ENCODE measurements at regions not wholly inside any gene's neighbourhood (a gene's known extent, or its start where the extent isn't known, plus 50 kb on each side); places are given as distances from the start of the nearest gene placed in this dataset.
"Not testable (repeated sequence)": the region's sequence is repeated elsewhere in the genome, so short reads cannot be mapped to it uniquely, and the experiment has no call there.

GRCh38 chr9:82423700-82424099 lies 435.1 kb downstream of the SPATA31D1 start:
- no peaks in the 10 kb centered on the region for H3K4me1 ChIP-seq
- H3K4me3 ChIP-seq, result no peak overlapping the region
- H3K9me3 ChIP-seq, result no peaks in the 10 kb centered on the region
- H3K4me2 ChIP-seq, result no peak overlapping the region
- ChIA-PET CTCF (no interaction called here), POLR2A (no interaction called here)
- no peak for TF ChIP-seq RAD21 (conservative IDR thresholded peaks at IDR 0.05 in 1 of 2, IDR thresholded peaks at IDR 0.05 in 1 of 2)
- TF ChIP-seq RARB (CRISPR knock-in tag; IDR thresholded peaks at IDR 0.05), result no peak
- TF ChIP-seq HEYL (CRISPR knock-in tag; IDR thresholded peaks at IDR 0.05), result no peak
- TF ChIP-seq, protein P1, sequence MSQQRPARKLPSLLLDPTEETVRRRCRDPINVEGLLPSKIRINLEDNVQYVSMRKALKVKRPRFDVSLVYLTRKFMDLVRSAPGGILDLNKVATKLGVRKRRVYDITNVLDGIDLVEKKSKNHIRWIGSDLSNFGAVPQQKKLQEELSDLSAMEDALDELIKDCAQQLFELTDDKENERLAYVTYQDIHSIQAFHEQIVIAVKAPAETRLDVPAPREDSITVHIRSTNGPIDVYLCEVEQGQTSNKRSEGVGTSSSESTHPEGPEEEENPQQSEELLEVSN (IDR thresholded peaks at IDR 0.05; ENCODE audit: borderline replicate concordance, low read depth), result no peak
- no peak for TF ChIP-seq SREBF2 (IDR thresholded peaks at IDR 0.05)
- no peak for TF ChIP-seq KDM1A (IDR thresholded peaks at IDR 0.05; ENCODE audit: low read depth)
- 16% methylated on average over 4 of the region's 4 CpGs for WGBS (ENCODE audit: missing lambda C conversion rate)
- DNase-seq (ENCODE audit: low read depth in 1 of 2, low spot score in 1 of 2), result no peak
- no peak; a peak in 1 of 6 replicates for ATAC-seq
- H3K27ac ChIP-seq, result no peak overlapping the region
- no peak for FAIRE-seq

DNA sequence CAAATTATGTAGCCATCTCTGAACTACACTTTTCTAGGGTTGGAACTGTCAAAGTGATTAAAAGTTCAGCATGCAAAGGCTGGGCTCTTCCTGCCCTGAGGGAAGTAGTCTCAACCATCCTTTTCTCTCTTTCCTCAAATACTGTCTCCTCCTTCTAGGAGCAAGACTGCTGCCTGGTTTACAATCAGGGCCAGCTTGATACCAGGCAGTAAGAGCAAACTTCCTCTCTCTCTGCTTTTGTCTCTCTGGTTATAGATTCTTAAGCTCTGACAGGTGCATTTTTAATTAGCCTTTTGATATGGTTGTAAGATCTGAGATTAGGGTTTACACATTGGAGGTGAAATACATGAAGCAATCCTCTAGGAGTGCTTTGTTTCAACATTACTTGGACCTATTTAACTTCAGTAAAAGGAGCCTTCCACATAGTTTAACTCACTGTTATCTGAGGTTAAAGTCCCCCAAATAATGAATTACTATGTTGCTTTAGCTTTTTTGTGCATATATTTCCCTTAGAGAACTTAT lies 436.1 kb downstream of the SPATA31D1 start:
- no peaks in the 10 kb centered on the region for H3K9me3 ChIP-seq
- POLR2A ChIA-PET, result no interaction called here
- H3K27ac ChIP-seq, result no peak overlapping the region
- ATAC-seq (no peak), FAIRE-seq (no peak), DNase-seq (ENCODE audit: low read depth in 1 of 2, low spot score in 1 of 2) (no peak)
- H3K4me2 ChIP-seq, result no peak overlapping the region
- CTCF ChIA-PET, result no interaction called here
- H3K4me3 ChIP-seq, result no peak overlapping the region
- H3K4me1 ChIP-seq, result no peaks in the 10 kb centered on the region
- TF ChIP-seq KDM5A (IDR thresholded peaks at IDR 0.05) (no peak), FOSL2 (IDR thresholded peaks at IDR 0.05) (no peak), FOSL2 (CRISPR knock-in tag; IDR thresholded peaks at IDR 0.05) (no peak), RARB (CRISPR knock-in tag; IDR thresholded peaks at IDR 0.05) (no peak), EP300 (IDR thresholded peaks at IDR 0.05) (no peak), FOXS1 (CRISPR knock-in tag; IDR thresholded peaks at IDR 0.05) (no peak), HDAC2 (IDR thresholded peaks at IDR 0.05) (no peak), RAD21 (conservative IDR thresholded peaks at IDR 0.05 in 1 of 2, IDR thresholded peaks at IDR 0.05 in 1 of 2) (no peak), TFCP2L1 (CRISPR knock-in tag; IDR thresholded peaks at IDR 0.05) (no peak)

DNA sequence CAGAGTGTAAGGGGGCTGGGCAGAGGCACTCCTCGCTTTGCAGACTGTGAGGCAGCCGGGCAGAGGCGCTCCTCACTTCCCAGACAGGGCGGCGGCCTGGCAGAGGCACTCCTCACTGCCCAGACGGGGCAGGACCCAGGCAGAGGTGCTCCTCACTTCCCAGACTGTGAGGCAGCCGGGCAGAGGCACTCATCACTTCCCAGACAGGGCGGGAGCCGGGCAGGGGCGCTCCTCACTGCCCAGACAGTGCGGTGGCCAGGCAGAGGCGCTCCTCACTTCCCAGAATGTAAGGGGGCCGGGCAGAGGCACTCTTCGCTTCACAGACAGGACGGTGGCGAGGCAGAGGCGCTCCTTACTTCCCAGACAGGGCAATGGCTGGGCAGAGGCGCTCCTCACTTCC lies 442.5 kb downstream of the SPATA31D1 start:
- no peak for TF ChIP-seq KDM1A (IDR thresholded peaks at IDR 0.05; ENCODE audit: low read depth)
- no peak for TF ChIP-seq BHLHE40 (IDR thresholded peaks at IDR 0.05; ENCODE audit: low read depth, low read length)
- TF ChIP-seq, protein P2, sequence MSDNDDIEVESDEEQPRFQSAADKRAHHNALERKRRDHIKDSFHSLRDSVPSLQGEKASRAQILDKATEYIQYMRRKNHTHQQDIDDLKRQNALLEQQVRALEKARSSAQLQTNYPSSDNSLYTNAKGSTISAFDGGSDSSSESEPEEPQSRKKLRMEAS (IDR thresholded peaks at IDR 0.05), result no peak
- no peak for TF ChIP-seq HOXB13 (CRISPR knock-in tag; IDR thresholded peaks at IDR 0.05; ENCODE audit: low read depth)
- no peak for TF ChIP-seq EHMT2 (IDR thresholded peaks at IDR 0.05; ENCODE audit: low read depth)
- no peak for TF ChIP-seq FOSL2 (IDR thresholded peaks at IDR 0.05)
- no peak for TF ChIP-seq FOSL2 (CRISPR knock-in tag; IDR thresholded peaks at IDR 0.05)
- no peak for TF ChIP-seq JUNB (IDR thresholded peaks at IDR 0.05)

GRCh38 chr9:82433290-82433931 lies 444.8 kb downstream of the SPATA31D1 start:
- DNase-seq (ENCODE audit: low read depth in 1 of 2, low spot score in 1 of 2); CTCF ChIA-PET; POLR2A ChIA-PET; ATAC-seq; H3K27ac ChIP-seq; H3K4me1 ChIP-seq; H3K9me3 ChIP-seq; H3K4me2 ChIP-seq; FAIRE-seq; H3K4me3 ChIP-seq: not testable (repeated sequence)
- 50% methylated on average over 4 of the region's 15 CpGs for WGBS (ENCODE audit: missing lambda C conversion rate)

More for the DNA sequence above, 442.5 kb downstream of the SPATA31D1 start:
- DNase-seq (ENCODE audit: low read depth in 1 of 2, low spot score in 1 of 2) (no peak), FAIRE-seq (no peak), ATAC-seq (no peak)
- Histone ChIP-seq H3K4me3 (no peak overlapping the region), H3K4me2 (no peak overlapping the region), H3K27ac (no peak overlapping the region), H3K4me1 (no peaks in the 10 kb centered on the region), H3K9me3 (no peaks in the 10 kb centered on the region; the same call in 2 of the 3 replicates)
- ChIA-PET POLR2A (no interaction called here), CTCF (no interaction called here)
- 67% methylated on average over 3 of the region's 18 CpGs for WGBS (ENCODE audit: missing lambda C conversion rate)

Data from A549 (cell line).